ENCODE measurements at regions not wholly inside any gene's neighbourhood (a gene's known extent, or its start where the extent isn't known, plus 50 kb on each side); places are given as distances from the start of the nearest gene placed in this dataset.
"Not testable (repeated sequence)": the region's sequence is repeated elsewhere in the genome, so short reads cannot be mapped to it uniquely, and the experiment has no call there.

DNA sequence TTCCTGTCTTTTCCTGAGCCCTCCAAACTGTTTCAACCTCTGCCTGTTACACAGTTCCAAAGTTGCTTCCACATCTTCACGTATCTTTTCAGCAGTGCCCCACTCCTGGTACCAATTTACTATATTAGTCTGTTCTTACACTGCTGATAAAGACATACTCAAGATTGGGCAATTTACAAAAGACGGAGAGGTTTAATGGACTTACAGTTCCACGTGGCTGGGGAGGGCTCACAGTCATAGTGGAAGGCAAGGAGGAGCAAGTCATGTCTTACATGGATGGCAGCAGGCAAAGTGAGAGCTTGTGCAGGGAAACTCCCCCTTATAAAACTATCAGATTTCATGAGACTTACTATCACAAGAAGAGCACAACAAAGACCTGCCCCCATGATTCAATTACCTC lies 57.3 kb upstream of the NAMPT start:
- not testable (repeated sequence) for TF ChIP-seq EP300, POLR2AphosphoS5 (IDR thresholded peaks at IDR 0.05)
- TF ChIP-seq, protein P1, sequence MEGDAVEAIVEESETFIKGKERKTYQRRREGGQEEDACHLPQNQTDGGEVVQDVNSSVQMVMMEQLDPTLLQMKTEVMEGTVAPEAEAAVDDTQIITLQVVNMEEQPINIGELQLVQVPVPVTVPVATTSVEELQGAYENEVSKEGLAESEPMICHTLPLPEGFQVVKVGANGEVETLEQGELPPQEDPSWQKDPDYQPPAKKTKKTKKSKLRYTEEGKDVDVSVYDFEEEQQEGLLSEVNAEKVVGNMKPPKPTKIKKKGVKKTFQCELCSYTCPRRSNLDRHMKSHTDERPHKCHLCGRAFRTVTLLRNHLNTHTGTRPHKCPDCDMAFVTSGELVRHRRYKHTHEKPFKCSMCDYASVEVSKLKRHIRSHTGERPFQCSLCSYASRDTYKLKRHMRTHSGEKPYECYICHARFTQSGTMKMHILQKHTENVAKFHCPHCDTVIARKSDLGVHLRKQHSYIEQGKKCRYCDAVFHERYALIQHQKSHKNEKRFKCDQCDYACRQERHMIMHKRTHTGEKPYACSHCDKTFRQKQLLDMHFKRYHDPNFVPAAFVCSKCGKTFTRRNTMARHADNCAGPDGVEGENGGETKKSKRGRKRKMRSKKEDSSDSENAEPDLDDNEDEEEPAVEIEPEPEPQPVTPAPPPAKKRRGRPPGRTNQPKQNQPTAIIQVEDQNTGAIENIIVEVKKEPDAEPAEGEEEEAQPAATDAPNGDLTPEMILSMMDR (IDR thresholded peaks at IDR 0.05), result not testable (repeated sequence)
